ENCODE measurements at regions not wholly inside any gene's neighbourhood (a gene's known extent, or its start where the extent isn't known, plus 50 kb on each side); places are given as distances from the start of the nearest gene placed in this dataset.

DNA sequence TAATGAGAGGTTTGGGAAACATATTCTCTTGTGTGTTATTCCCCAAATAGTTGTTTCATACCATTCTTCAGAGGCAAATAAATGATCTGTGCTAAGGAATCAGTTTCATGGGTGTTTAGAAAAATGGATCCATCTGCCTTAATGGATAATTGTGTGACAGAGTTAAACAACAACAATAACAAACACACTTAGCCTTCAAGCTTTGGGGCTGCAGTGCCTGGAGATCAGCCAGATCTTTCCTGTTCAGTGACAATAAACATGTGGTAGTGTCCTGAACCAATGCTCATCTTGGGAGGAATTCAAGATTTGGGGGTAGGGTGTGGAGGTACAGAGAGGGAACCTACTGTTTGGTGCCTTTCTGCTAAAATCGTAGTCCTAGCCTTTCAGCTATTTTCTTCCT lies 93.7 kb upstream of the PRICKLE1 start:
- no peak for TF ChIP-seq CTCF (optimal IDR thresholded peaks at IDR 0.05 in 1 of 3, IDR thresholded peaks at IDR 0.05 in 1 of 3, conservative IDR thresholded peaks at IDR 0.05 in 1 of 3; ENCODE audit: extremely low read depth in 1 of 3, insufficient read depth in 2 of 3, low read length in 3 of 3)
- no peak for TF ChIP-seq EZH2 (IDR thresholded peaks at IDR 0.05; ENCODE audit: low read length)

Data from keratinocyte (primary cell).